ENCODE measurements at regions not wholly inside any gene's neighbourhood (a gene's known extent, or its start where the extent isn't known, plus 50 kb on each side); places are given as distances from the start of the nearest gene placed in this dataset.

- H3K27me3 ChIP-seq (ENCODE audit: insufficient read depth, low read length): no peaks in the 10 kb centered on the region
- no peaks in the 10 kb centered on the region for H3K23me2 ChIP-seq (ENCODE audit: insufficient read length, low read depth, low read length, poor library complexity, severe bottlenecking)
- H3T11ph ChIP-seq (ENCODE audit: low read length): no peak overlapping the region
- H3K27ac ChIP-seq (ENCODE audit: insufficient read length, low read depth, low read length): no peak overlapping the region
- H3K56ac ChIP-seq (ENCODE audit: insufficient read length, low read depth, low read length): no peak overlapping the region
- H2BK20ac ChIP-seq (ENCODE audit: low read depth, low read length, poor library complexity, severe bottlenecking): no peak overlapping the region
- H4K20me1 ChIP-seq (ENCODE audit: control insufficient read depth, insufficient read depth, insufficient read length): no peaks in the 10 kb centered on the region
- no peak overlapping the region for H3K4me2 ChIP-seq (ENCODE audit: insufficient read depth, insufficient read length, low read length)
- H3K9me3 ChIP-seq (ENCODE audit: control insufficient read depth, low read depth, low read length): no peaks in the 10 kb centered on the region
- no peak overlapping the region for H2BK5ac ChIP-seq (ENCODE audit: insufficient read length, low read length)
- H4K91ac ChIP-seq (ENCODE audit: insufficient read length, low read depth, low read length): no peak overlapping the region
- Mint-ChIP-seq H3K4me3 (no peak overlapping the region), H3K36me3 (ENCODE audit: insufficient read depth in 1 of 3, low read depth in 3 of 3) (peaks cover 9 to 21% (median 14%) of the 10 kb centered on the region in 3 experiments), H3K4me1 (peaks cover 7 to 13% of the 10 kb centered on the region in 2 experiments), H3K27me3 (ENCODE audit: low read depth) (no peaks in the 10 kb centered on the region), H3K9me3 (peaks cover 17 to 20% of the 10 kb centered on the region in 2 experiments), H3K27ac (no peak overlapping the region)
- H3K9ac ChIP-seq (ENCODE audit: extremely low read depth, insufficient read length, low read length): no peak overlapping the region
- no peak overlapping the region for H3K18ac ChIP-seq (ENCODE audit: insufficient read length, low read depth, low read length)
- H3K4me1 ChIP-seq (ENCODE audit: insufficient read depth, low read length): no peaks in the 10 kb centered on the region
- no peak overlapping the region for H2AK5ac ChIP-seq (ENCODE audit: insufficient read length, low read length)
- no peaks in the 10 kb centered on the region for H3K79me1 ChIP-seq (ENCODE audit: insufficient read depth, low read depth, low read length, poor library complexity, severe bottlenecking)
- no peaks in the 10 kb centered on the region for H3K79me2 ChIP-seq (ENCODE audit: insufficient read depth, low read length)
- no peak overlapping the region for H2AFZ ChIP-seq (ENCODE audit: low read length)
- no peak overlapping the region for H2BK120ac ChIP-seq (ENCODE audit: low read depth, low read length, poor library complexity, severe bottlenecking)
- no peak overlapping the region for H2BK15ac ChIP-seq (ENCODE audit: low read depth, low read length)
- H4K5ac ChIP-seq (ENCODE audit: insufficient read length, low read depth, low read length): no peak overlapping the region
- H3K4ac ChIP-seq (ENCODE audit: low read depth, low read length): no peak overlapping the region
- DNase-seq: no peak
- TF ChIP-seq, protein P1, sequence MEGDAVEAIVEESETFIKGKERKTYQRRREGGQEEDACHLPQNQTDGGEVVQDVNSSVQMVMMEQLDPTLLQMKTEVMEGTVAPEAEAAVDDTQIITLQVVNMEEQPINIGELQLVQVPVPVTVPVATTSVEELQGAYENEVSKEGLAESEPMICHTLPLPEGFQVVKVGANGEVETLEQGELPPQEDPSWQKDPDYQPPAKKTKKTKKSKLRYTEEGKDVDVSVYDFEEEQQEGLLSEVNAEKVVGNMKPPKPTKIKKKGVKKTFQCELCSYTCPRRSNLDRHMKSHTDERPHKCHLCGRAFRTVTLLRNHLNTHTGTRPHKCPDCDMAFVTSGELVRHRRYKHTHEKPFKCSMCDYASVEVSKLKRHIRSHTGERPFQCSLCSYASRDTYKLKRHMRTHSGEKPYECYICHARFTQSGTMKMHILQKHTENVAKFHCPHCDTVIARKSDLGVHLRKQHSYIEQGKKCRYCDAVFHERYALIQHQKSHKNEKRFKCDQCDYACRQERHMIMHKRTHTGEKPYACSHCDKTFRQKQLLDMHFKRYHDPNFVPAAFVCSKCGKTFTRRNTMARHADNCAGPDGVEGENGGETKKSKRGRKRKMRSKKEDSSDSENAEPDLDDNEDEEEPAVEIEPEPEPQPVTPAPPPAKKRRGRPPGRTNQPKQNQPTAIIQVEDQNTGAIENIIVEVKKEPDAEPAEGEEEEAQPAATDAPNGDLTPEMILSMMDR (conservative IDR thresholded peaks at IDR 0.05): no peak
- H3K23ac ChIP-seq (ENCODE audit: insufficient read length, low read depth, low read length): no peak overlapping the region
- H2BK12ac ChIP-seq (ENCODE audit: insufficient read length, low read depth, low read length): no peak overlapping the region
- no peak overlapping the region for H4K8ac ChIP-seq (replicated peaks; ENCODE audit: insufficient read length, low read depth, low read length)
- H3K14ac ChIP-seq (ENCODE audit: insufficient read depth, low read length): no peak overlapping the region
Observed at GRCh38 chr13:95463531-95463930, 89.0 kb upstream of the CLDN10 start.

All from H9 (cell line).